ENCODE measurements at regions not wholly inside any gene's neighbourhood (a gene's known extent, or its start where the extent isn't known, plus 50 kb on each side); places are given as distances from the start of the nearest gene placed in this dataset.
"Not testable (repeated sequence)": the region's sequence is repeated elsewhere in the genome, so short reads cannot be mapped to it uniquely, and the experiment has no call there.

GRCh38 chr1:120623539-120623938 lies 100.2 kb upstream of the NBPF26 start:
- TF ChIP-seq POLR2AphosphoS5, POLR2A, TAF1, POU2F2, SPI1 (IDR thresholded peaks at IDR 0.05; ENCODE audit: low read depth, low read length): not testable (repeated sequence)
